B cell (primary cell): ENCODE measurements at regions not wholly inside any gene's neighbourhood (a gene's known extent, or its start where the extent isn't known, plus 50 kb on each side); places are given as distances from the start of the nearest gene placed in this dataset.

Experiments
- ATAC-seq: fragments of 200-7000 bp; cut with Tn5 transposase; one replicate; pipeline ENCODE4 v1.10.0; 2021; ENCODE audit warnings: low read depth, mild to moderate bottlenecking, moderate number of reproducible peaks, moderate library complexity
- CTCF ChIA-PET: fragments of 350-600 bp; sonication (Branson Sonifier 250); formaldehyde crosslinking; loops from one replicate; lab custom pipeline; 2021; ENCODE audit warnings: antibody characterized with exemption, inconsistent platforms; lab: Charles Lee
- POLR2A ChIA-PET: fragments of 350-600 bp; sonication (Branson Sonifier 250); formaldehyde crosslinking; loops from one replicate; lab custom pipeline; 2021; ENCODE audit warnings: antibody characterized with exemption; lab: Charles Lee
- DNase-seq: peaks from one replicate; pipeline ENCODE4 v3.0.0; 2013
- H2AFZ ChIP-seq: 2 replicates; pipeline ENCODE4 v1.6.1; 2012; ENCODE audit warnings: mild to moderate bottlenecking, low read depth, low read length; ENCODE audit not compliant: insufficient read depth, poor library complexity, severe bottlenecking
- H3K27ac ChIP-seq, 2 donors: 1 replicate in 1 of 2; 2 replicates in 1 of 2; pipeline ENCODE4 v1.5.1; 2012 to 2013; ENCODE audit warnings: low read length in 2 of 2, mild to moderate bottlenecking in 2 of 2, moderate library complexity in 1 of 2
- H3K27me3 ChIP-seq, 4 experiments: fragments of 200-600 bp in 1 of 4; sonication (generic) in 1 of 4; replicated peaks in 1 of 4; 1 replicate in 2 of 4; 2 replicates in 2 of 4; pipeline versions ENCODE4 v1.6.1 to v1.7.0; 2013 to 2016; ENCODE audit warnings: low read length in 3 of 4, mild to moderate bottlenecking in 2 of 4, mixed read lengths in 1 of 4, moderate library complexity in 1 of 4; ENCODE audit not compliant: insufficient read depth in 4 of 4, control insufficient read depth in 3 of 4; ENCODE audit errors: control extremely low read depth in 1 of 4
- H3K36me3 ChIP-seq, 2 experiments: replicated peaks in 1 of 2; 1 replicate in 1 of 2; 2 replicates in 1 of 2; pipeline versions ENCODE4 v1.6.1 to v1.7.1; 2013; ENCODE audit warnings: low read length in 1 of 2; ENCODE audit not compliant: insufficient read depth in 2 of 2, control insufficient read depth in 1 of 2; ENCODE audit errors: control extremely low read depth in 1 of 2, extremely low read depth in 1 of 2
- H3K4me1 ChIP-seq, 2 donors: fragments of 200-600 bp in 1 of 2; sonication (generic) in 1 of 2; 1 replicate in 1 of 2; 2 replicates in 1 of 2; pipeline versions ENCODE4 v1.5.1 to v1.6.1; 2013 to 2017; ENCODE audit warnings: low read length in 2 of 2; ENCODE audit not compliant: control insufficient read depth in 2 of 2, insufficient read depth in 2 of 2
- H3K4me2 ChIP-seq: replicated peaks from 2 replicates; pipeline ENCODE3; 2012; ENCODE audit warnings: mild to moderate bottlenecking, low read depth, low read length; ENCODE audit not compliant: poor library complexity, severe bottlenecking
- H3K4me3 ChIP-seq, 5 experiments: fragments of 200-600 bp in 1 of 5; sonication (generic) in 1 of 5; 1 replicate in 3 of 5; 2 replicates in 2 of 5; pipeline versions ENCODE4 v1.5.1 to v1.7.0; 2011 to 2016; ENCODE audit warnings: low read length in 4 of 5, mild to moderate bottlenecking in 4 of 5, low read depth in 2 of 5, control low read depth in 1 of 5, moderate library complexity in 1 of 5; ENCODE audit not compliant: insufficient read depth in 1 of 5; ENCODE audit errors: control extremely low read depth in 1 of 5, extremely low read depth in 1 of 5
- H3K79me2 ChIP-seq: fragments of 200-600 bp; sonication (generic); one replicate; pipeline ENCODE4 v1.6.0; 2016; ENCODE audit warnings: low read length; ENCODE audit not compliant: control insufficient read depth, insufficient read depth
- H3K9ac ChIP-seq: fragments of 200-600 bp; sonication (generic); 2 replicates; pipeline ENCODE4 v1.6.1; 2017; ENCODE audit warnings: mild to moderate bottlenecking, low read length, moderate library complexity
- H3K9me3 ChIP-seq, 3 donors: one replicate each; pipeline versions ENCODE4 v1.6.1 to v1.7.1; 2013; ENCODE audit warnings: low read length in 2 of 3; ENCODE audit not compliant: control insufficient read depth in 2 of 3, insufficient read depth in 1 of 3; ENCODE audit errors: control extremely low read depth in 1 of 3
- H4K20me1 ChIP-seq: 2 replicates; pipeline ENCODE4 v1.6.0; 2012; ENCODE audit warnings: mild to moderate bottlenecking, low read length; ENCODE audit not compliant: insufficient read depth, control insufficient read depth, poor library complexity, severe bottlenecking
- H3K27ac Mint-ChIP-seq: one replicate; pipeline ENCODE4 v1.8.0; 2021; ENCODE audit warnings: mixed read lengths
- H3K27me3 Mint-ChIP-seq: one replicate; pipeline ENCODE4 v1.8.0; 2021; ENCODE audit warnings: mixed read lengths
- H3K4me1 Mint-ChIP-seq: one replicate; pipeline ENCODE4 v1.8.0; 2021; ENCODE audit warnings: mixed read lengths
- H3K4me3 Mint-ChIP-seq: one replicate; pipeline ENCODE4 v1.8.0; 2021; ENCODE audit warnings: mixed read lengths
- H3K9me3 Mint-ChIP-seq: one replicate; pipeline ENCODE4 v1.8.0; 2022; ENCODE audit warnings: mixed read lengths; ENCODE audit not compliant: insufficient read depth
- CTCF ChIP-seq: fragments of 200-600 bp; IDR thresholded peaks from one replicate; pipeline ENCODE4 v1.8.0; 2022; ENCODE audit warnings: antibody characterized with exemption, mild to moderate bottlenecking
- EZH2 ChIP-seq: IDR thresholded peaks from 2 replicates; pipeline ENCODE4 v1.6.1; 2012; ENCODE audit warnings: borderline replicate concordance, low read depth, mild to moderate bottlenecking, moderate library complexity, low read length; ENCODE audit not compliant: insufficient read depth, poor library complexity, severe bottlenecking
- WGBS: methylation state at CpG from one replicate; pipeline ENCODE4 v1.1.5; 2013; ENCODE audit warnings: missing lambda C conversion rate; ENCODE audit not compliant: insufficient coverage; 5-methylcytosine and 5-hydroxymethylcytosine counted together
- intact Hi-C: fragments of 100-400 bp; cut with micrococcal nuclease; formaldehyde crosslinking; loops from one replicate; pipeline ENCODE4 v1.10.0; 2022

- intact Hi-C loops = no loop called here
- no peaks in the 10 kb centered on the region for H3K4me1 Mint-ChIP-seq
- no peak overlapping the region for H3K4me2 ChIP-seq
Measured at GRCh38 chr1:209107535-209107934, 476.0 kb upstream of the CAMK1G start.

More at GRCh38 chr1:209107535-209107934, 476.0 kb upstream of the CAMK1G start:
- DNase-seq = no peak
- Mint-ChIP-seq H3K27me3 (peaks cover 2% of the 10 kb centered on the region), H3K9me3 (no peaks in the 10 kb centered on the region), H3K27ac (no peak overlapping the region), H3K4me3 (no peak overlapping the region)
- ChIA-PET POLR2A (no interaction called here), CTCF (no interaction called here)
- H2AFZ ChIP-seq = no peak overlapping the region
- no peaks in the 10 kb centered on the region for H4K20me1 ChIP-seq
- peaks cover 0 to 4% (median 0%) of the 10 kb centered on the region in 3 donors for H3K9me3 ChIP-seq
- no peaks in the 10 kb centered on the region for H3K36me3 ChIP-seq
- 87% methylated on average over 6 of the region's 10 CpGs for WGBS
- H3K27ac ChIP-seq = no peak overlapping the region
- H3K79me2 ChIP-seq = no peaks in the 10 kb centered on the region
- no peak for ATAC-seq
- H3K27me3 ChIP-seq = no peaks in the 10 kb centered on the region
- H3K4me3 ChIP-seq = no peak overlapping the region
- no peaks in the 10 kb centered on the region for H3K4me1 ChIP-seq
- no peak overlapping the region for H3K9ac ChIP-seq
- no peak for TF ChIP-seq CTCF
- TF ChIP-seq EZH2 = no peak
